ENCODE measurements at regions not wholly inside any gene's neighbourhood (a gene's known extent, or its start where the extent isn't known, plus 50 kb on each side); places are given as distances from the start of the nearest gene placed in this dataset.

- H3K4me3 ChIP-seq = no peak overlapping the region
- H3K9me3 ChIP-seq = no peaks in the 10 kb centered on the region
- no peak for DNase-seq (ENCODE audit: low spot score)
- no peaks in the 10 kb centered on the region for H3K36me3 ChIP-seq
- H3K4me1 ChIP-seq (replicated peaks) = no peaks in the 10 kb centered on the region
- H3K27ac ChIP-seq = no peak overlapping the region
- no peak for TF ChIP-seq POLR2A (IDR thresholded peaks at IDR 0.05)
- TF ChIP-seq POLR2AphosphoS5 (IDR thresholded peaks at IDR 0.05) = no peak
- TF ChIP-seq CTCF (IDR thresholded peaks at IDR 0.05) = no peak
- intact Hi-C loops (cut with DNase I) = no loop called here
- no peaks in the 10 kb centered on the region for H3K27me3 ChIP-seq (replicated peaks; ENCODE audit: insufficient read depth)
- 34% methylated on average over 2 of the region's 2 CpGs for WGBS
Measured at GRCh38 chr2:105540642-105541041, 141.8 kb upstream of the FHL2 start.

GRCh38 chr2:105539331-105539730 is 140.5 kb upstream of the FHL2 start:
- no peak for TF ChIP-seq POLR2A (IDR thresholded peaks at IDR 0.05)
- no peak for TF ChIP-seq POLR2AphosphoS5 (IDR thresholded peaks at IDR 0.05)
- TF ChIP-seq CTCF (IDR thresholded peaks at IDR 0.05) = no peak
- no peaks in the 10 kb centered on the region for H3K36me3 ChIP-seq
- H3K9me3 ChIP-seq = no peaks in the 10 kb centered on the region
- H3K27me3 ChIP-seq (replicated peaks; ENCODE audit: insufficient read depth) = no peaks in the 10 kb centered on the region
- H3K4me1 ChIP-seq (replicated peaks) = no peaks in the 10 kb centered on the region
- DNase-seq (ENCODE audit: low spot score) = no peak
- H3K4me3 ChIP-seq = no peak overlapping the region
- 54% methylated on average over 6 of the region's 6 CpGs for WGBS
- no peak overlapping the region for H3K27ac ChIP-seq
- intact Hi-C loops (cut with DNase I) = no loop called here

- Histone ChIP-seq H3K27me3 (replicated peaks; ENCODE audit: insufficient read depth) (no peaks in the 10 kb centered on the region), H3K27ac (no peak overlapping the region), H3K36me3 (no peaks in the 10 kb centered on the region), H3K9me3 (no peaks in the 10 kb centered on the region), H3K4me3 (no peak overlapping the region), H3K4me1 (replicated peaks) (no peaks in the 10 kb centered on the region)
- no peak for TF ChIP-seq POLR2AphosphoS5 (IDR thresholded peaks at IDR 0.05)
- TF ChIP-seq CTCF (IDR thresholded peaks at IDR 0.05) = no peak
- TF ChIP-seq POLR2A (IDR thresholded peaks at IDR 0.05) = no peak
- no peak for DNase-seq (ENCODE audit: low spot score)
- 85% methylated on average over 5 of the region's 5 CpGs for WGBS
- intact Hi-C loops (cut with DNase I) = no loop called here
Measured at GRCh38 chr2:105538840-105539239, 140.0 kb upstream of the FHL2 start.

GRCh38 chr2:105537920-105538319 is 139.1 kb upstream of the FHL2 start:
- H3K36me3 ChIP-seq = no peaks in the 10 kb centered on the region
- 51% methylated on average over 4 of the region's 4 CpGs for WGBS
- H3K27me3 ChIP-seq (replicated peaks; ENCODE audit: insufficient read depth) = no peaks in the 10 kb centered on the region
- DNase-seq (ENCODE audit: low spot score) = no peak
- H3K4me1 ChIP-seq (replicated peaks) = no peaks in the 10 kb centered on the region
- H3K9me3 ChIP-seq = no peaks in the 10 kb centered on the region
- intact Hi-C loops (cut with DNase I) = no loop called here
- TF ChIP-seq CTCF (IDR thresholded peaks at IDR 0.05) (no peak), POLR2A (IDR thresholded peaks at IDR 0.05) (no peak), POLR2AphosphoS5 (IDR thresholded peaks at IDR 0.05) (no peak)
- no peak overlapping the region for H3K27ac ChIP-seq
- no peak overlapping the region for H3K4me3 ChIP-seq

- H3K36me3 ChIP-seq = no peaks in the 10 kb centered on the region
- no peak overlapping the region for H3K4me3 ChIP-seq
- TF ChIP-seq CTCF (IDR thresholded peaks at IDR 0.05) = no peak
- TF ChIP-seq POLR2A (IDR thresholded peaks at IDR 0.05) = no peak
- no peaks in the 10 kb centered on the region for H3K9me3 ChIP-seq
- H3K27ac ChIP-seq = no peak overlapping the region
- H3K27me3 ChIP-seq (replicated peaks; ENCODE audit: insufficient read depth) = no peaks in the 10 kb centered on the region
- H3K4me1 ChIP-seq (replicated peaks) = no peaks in the 10 kb centered on the region
- DNase-seq (ENCODE audit: low spot score) = no peak
- 48% methylated on average over 7 of the region's 7 CpGs for WGBS
- intact Hi-C loops (cut with DNase I) = no loop called here
Measured at GRCh38 chr2:105537466-105537865, 138.6 kb upstream of the FHL2 start.
